ENCODE measurements at regions not wholly inside any gene's neighbourhood (a gene's known extent, or its start where the extent isn't known, plus 50 kb on each side); places are given as distances from the start of the nearest gene placed in this dataset.

GRCh38 chr3:56890448-56891091, 88.8 kb upstream of the ARHGEF3 start:
- H3K9me3 ChIP-seq, result no peaks in the 10 kb centered on the region
- no peaks in the 10 kb centered on the region for H3K4me1 ChIP-seq (ENCODE audit: control insufficient read depth in 1 of 2, insufficient read depth in 1 of 2, low read depth in 1 of 2, low read length in 1 of 2)
- no peaks in the 10 kb centered on the region for H3K36me3 ChIP-seq
- no peak overlapping the region for H3K27ac ChIP-seq
- H3K27me3 ChIP-seq, result no peaks in the 10 kb centered on the region
- H3K4me3 ChIP-seq (ENCODE audit: low read depth in 1 of 2, low read length in 1 of 2), result no peak overlapping the region
- TF ChIP-seq, protein P1, sequence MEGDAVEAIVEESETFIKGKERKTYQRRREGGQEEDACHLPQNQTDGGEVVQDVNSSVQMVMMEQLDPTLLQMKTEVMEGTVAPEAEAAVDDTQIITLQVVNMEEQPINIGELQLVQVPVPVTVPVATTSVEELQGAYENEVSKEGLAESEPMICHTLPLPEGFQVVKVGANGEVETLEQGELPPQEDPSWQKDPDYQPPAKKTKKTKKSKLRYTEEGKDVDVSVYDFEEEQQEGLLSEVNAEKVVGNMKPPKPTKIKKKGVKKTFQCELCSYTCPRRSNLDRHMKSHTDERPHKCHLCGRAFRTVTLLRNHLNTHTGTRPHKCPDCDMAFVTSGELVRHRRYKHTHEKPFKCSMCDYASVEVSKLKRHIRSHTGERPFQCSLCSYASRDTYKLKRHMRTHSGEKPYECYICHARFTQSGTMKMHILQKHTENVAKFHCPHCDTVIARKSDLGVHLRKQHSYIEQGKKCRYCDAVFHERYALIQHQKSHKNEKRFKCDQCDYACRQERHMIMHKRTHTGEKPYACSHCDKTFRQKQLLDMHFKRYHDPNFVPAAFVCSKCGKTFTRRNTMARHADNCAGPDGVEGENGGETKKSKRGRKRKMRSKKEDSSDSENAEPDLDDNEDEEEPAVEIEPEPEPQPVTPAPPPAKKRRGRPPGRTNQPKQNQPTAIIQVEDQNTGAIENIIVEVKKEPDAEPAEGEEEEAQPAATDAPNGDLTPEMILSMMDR (IDR thresholded peaks at IDR 0.05), result no peak

DNA sequence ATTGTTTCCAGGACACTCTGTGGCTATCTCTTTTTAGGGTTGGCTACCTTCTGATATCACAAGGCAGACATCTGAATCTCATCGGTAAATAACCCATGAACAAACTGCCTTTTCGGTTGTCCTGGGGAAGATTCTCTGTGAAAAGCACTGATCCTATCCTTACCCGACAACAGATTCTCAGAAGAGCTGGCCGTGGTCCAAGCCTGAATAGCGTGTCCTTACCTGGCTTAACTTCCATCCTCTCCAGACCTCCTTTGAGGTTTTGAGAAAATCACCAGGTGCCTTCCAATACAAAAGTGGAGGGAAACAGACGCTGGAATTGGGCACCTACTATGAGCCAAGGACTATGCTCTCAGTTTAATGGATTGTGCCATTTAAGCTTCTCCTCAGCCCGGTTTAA, 87.4 kb upstream of the ARHGEF3 start:
- no peak overlapping the region for H3K27ac ChIP-seq
- H3K9me3 ChIP-seq, result no peaks in the 10 kb centered on the region
- H3K4me1 ChIP-seq (ENCODE audit: control insufficient read depth in 1 of 2, insufficient read depth in 1 of 2, low read depth in 1 of 2, low read length in 1 of 2), result no peaks in the 10 kb centered on the region
- no peaks in the 10 kb centered on the region for H3K36me3 ChIP-seq
- TF ChIP-seq, protein P1 (IDR thresholded peaks at IDR 0.05), result no peak
- no peaks in the 10 kb centered on the region for H3K27me3 ChIP-seq
- H3K4me3 ChIP-seq (ENCODE audit: low read depth in 1 of 2, low read length in 1 of 2), result no peak overlapping the region

- no peaks in the 10 kb centered on the region for H3K27me3 ChIP-seq
- H3K4me3 ChIP-seq (ENCODE audit: low read depth in 1 of 2, low read length in 1 of 2), result no peak overlapping the region
- TF ChIP-seq, protein P1 (IDR thresholded peaks at IDR 0.05), result no peak
- H3K27ac ChIP-seq, result no peak overlapping the region
- H3K36me3 ChIP-seq, result no peaks in the 10 kb centered on the region
- no peaks in the 10 kb centered on the region for H3K4me1 ChIP-seq (ENCODE audit: control insufficient read depth in 1 of 2, insufficient read depth in 1 of 2, low read depth in 1 of 2, low read length in 1 of 2)
- H3K9me3 ChIP-seq, result no peaks in the 10 kb centered on the region
These were observed 85.8 kb upstream of the ARHGEF3 start for GRCh38 chr3:56887402-56888025.

GRCh38 chr3:56886314-56886713, 84.6 kb upstream of the ARHGEF3 start:
- H3K36me3 ChIP-seq, result no peaks in the 10 kb centered on the region
- no peaks in the 10 kb centered on the region for H3K4me1 ChIP-seq (ENCODE audit: control insufficient read depth in 1 of 2, insufficient read depth in 1 of 2, low read depth in 1 of 2, low read length in 1 of 2)
- TF ChIP-seq, protein P1 (IDR thresholded peaks at IDR 0.05), result no peak
- no peaks in the 10 kb centered on the region for H3K9me3 ChIP-seq
- H3K27ac ChIP-seq, result no peak overlapping the region
- H3K4me3 ChIP-seq (ENCODE audit: low read depth in 1 of 2, low read length in 1 of 2), result no peak overlapping the region
- H3K27me3 ChIP-seq, result no peaks in the 10 kb centered on the region

DNA sequence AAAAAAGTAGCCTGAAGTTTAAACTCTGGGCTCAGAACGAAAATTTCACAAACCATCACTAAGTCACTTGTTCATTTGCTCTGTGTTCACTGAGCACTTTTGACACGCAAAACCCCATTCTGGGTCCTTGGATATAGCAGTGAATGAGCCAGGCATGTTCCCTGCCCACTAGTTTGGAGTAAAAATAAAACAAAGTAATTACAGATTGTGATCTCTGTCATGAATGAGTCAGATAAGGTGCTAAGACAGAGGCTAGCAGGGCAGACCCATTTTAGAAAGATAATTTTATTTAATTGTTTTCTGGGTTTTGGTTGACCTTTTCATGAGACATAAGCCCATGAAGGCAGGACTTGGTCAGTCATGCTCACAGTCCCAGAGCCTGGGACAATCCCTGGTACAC, 84.1 kb upstream of the ARHGEF3 start:
- TF ChIP-seq, protein P1 (IDR thresholded peaks at IDR 0.05), result no peak

More for the DNA sequence above, 84.1 kb upstream of the ARHGEF3 start:
- no peak overlapping the region for H3K4me3 ChIP-seq (ENCODE audit: low read depth in 1 of 2, low read length in 1 of 2)
- H3K36me3 ChIP-seq, result no peaks in the 10 kb centered on the region
- no peaks in the 10 kb centered on the region for H3K27me3 ChIP-seq
- no peaks in the 10 kb centered on the region for H3K9me3 ChIP-seq
- no peak overlapping the region for H3K27ac ChIP-seq
- no peaks in the 10 kb centered on the region for H3K4me1 ChIP-seq (ENCODE audit: control insufficient read depth in 1 of 2, insufficient read depth in 1 of 2, low read depth in 1 of 2, low read length in 1 of 2)
